H1 (cell line): ENCODE measurements at regions not wholly inside any gene's neighbourhood (a gene's known extent, or its start where the extent isn't known, plus 50 kb on each side); places are given as distances from the start of the nearest gene placed in this dataset.

Experiments used
- CTCF ChIA-PET: fragments of 300-600 bp; sonication (Branson Sonifier 250); formaldehyde crosslinking; loops from one replicate; lab custom pipeline; 2021; ENCODE audit not compliant: partially characterized antibody; lab: Charles Lee
- POLR2A ChIA-PET: fragments of 300-600 bp; sonication (Branson Sonifier 250); formaldehyde crosslinking; loops from one replicate; lab custom pipeline; 2021; ENCODE audit warnings: inconsistent platforms; ENCODE audit not compliant: partially characterized antibody; lab: Charles Lee
- DNase-seq, 2 experiments: peaks; one replicate each; pipeline versions ENCODE4 v3.0.0 to v3.0.0-alpha.2; 2010 to 2022; ENCODE audit warnings: low spot score in 2 of 2, low read depth in 1 of 2, mixed read lengths in 1 of 2
- FAIRE-seq: peaks from 2 replicates; lab custom pipeline; 2011; peaks lifted over from hg19 to GRCh38; lab: Jason Lieb, UNC
- H2AFZ ChIP-seq: 2 replicates; pipeline ENCODE4 v1.8.1; 2012; ENCODE audit warnings: low read length, inconsistent platforms
- H2AK5ac ChIP-seq: 2 replicates; pipeline ENCODE4 v1.6.1; 2013; ENCODE audit warnings: low read depth, low read length
- H2BK120ac ChIP-seq: replicated peaks from 2 replicates; pipeline ENCODE3; 2013; ENCODE audit warnings: low read depth, low read length, inconsistent platforms
- H2BK12ac ChIP-seq: 2 replicates; pipeline ENCODE4 v1.6.1; 2013; ENCODE audit warnings: low read depth, low read length
- H2BK15ac ChIP-seq: 2 replicates; pipeline ENCODE4 v1.6.1; 2013; ENCODE audit warnings: low read length
- H2BK20ac ChIP-seq: 2 replicates; pipeline ENCODE4 v1.6.1; 2013; ENCODE audit warnings: low read length
- H2BK5ac ChIP-seq: 2 replicates; pipeline ENCODE4 v1.6.1; 2013; ENCODE audit warnings: low read depth, low read length
- H3K14ac ChIP-seq: 2 replicates; pipeline ENCODE4 v1.6.1; 2013; ENCODE audit warnings: inconsistent platforms; ENCODE audit not compliant: insufficient read length
- H3K18ac ChIP-seq: 2 replicates; pipeline ENCODE4 v1.6.1; 2013; ENCODE audit warnings: low read length; ENCODE audit errors: extremely low read depth
- H3K23ac ChIP-seq: 2 replicates; pipeline ENCODE4 v1.6.1; 2013; ENCODE audit warnings: inconsistent platforms; ENCODE audit not compliant: insufficient read length
- H3K23me2 ChIP-seq: 2 replicates; pipeline ENCODE4 v1.6.1; 2013; ENCODE audit warnings: low read depth, low read length
- H3K27ac ChIP-seq: 2 replicates; pipeline ENCODE4 v1.6.1; 2011; ENCODE audit warnings: low read depth, low read length, inconsistent platforms
- H3K27me3 ChIP-seq, 4 experiments: replicated peaks in 1 of 4; 1 replicate in 1 of 4; 2 replicates in 3 of 4; pipeline versions ENCODE4 v1.6.1 to v1.8.1; 2011 to 2013; ENCODE audit warnings: low read length in 3 of 4, mild to moderate bottlenecking in 3 of 4, inconsistent platforms in 2 of 4, mixed read lengths in 2 of 4, moderate library complexity in 1 of 4; ENCODE audit not compliant: control insufficient read depth in 3 of 4, insufficient read depth in 3 of 4; ENCODE audit errors: extremely low read depth in 1 of 4
- H3K36me3 ChIP-seq, 4 experiments: 2 replicates each; pipeline versions ENCODE4 v1.6.1 to v1.8.1; 2011 to 2013; ENCODE audit warnings: mild to moderate bottlenecking in 4 of 4, low read length in 3 of 4, moderate library complexity in 2 of 4, control low read depth in 1 of 4, inconsistent platforms in 1 of 4; ENCODE audit not compliant: insufficient read depth in 4 of 4, control insufficient read depth in 2 of 4
- H3K4ac ChIP-seq: replicated peaks from 2 replicates; pipeline ENCODE3; 2013; ENCODE audit warnings: low read length, low read depth, mixed read lengths, inconsistent platforms; ENCODE audit not compliant: insufficient read length
- H3K4me1 ChIP-seq, 4 experiments: replicated peaks in 1 of 4; 1 replicate in 1 of 4; 2 replicates in 3 of 4; pipeline versions ENCODE4 v1.6.1 to v1.8.1; 2011 to 2013; ENCODE audit warnings: low read length in 3 of 4, inconsistent platforms in 2 of 4, mixed read lengths in 1 of 4; ENCODE audit not compliant: insufficient read depth in 4 of 4, control insufficient read depth in 3 of 4
- H3K4me2 ChIP-seq, 2 experiments: 2 replicates each; pipeline versions ENCODE4 v1.6.1 to v1.8.1; 2011 to 2013; ENCODE audit warnings: low read depth in 2 of 2, low read length in 2 of 2, control low read depth in 1 of 2, inconsistent platforms in 1 of 2, mild to moderate bottlenecking in 1 of 2; ENCODE audit not compliant: insufficient read depth in 1 of 2
- H3K4me3 ChIP-seq, 4 experiments: fragments of 200-600, 300-600 bp in 1 of 4; sonication (generic), shearing (Covaris generic), sonication (Bioruptor Twin) in 1 of 4; 2 replicates each; pipeline versions ENCODE4 v1.5.1 to v1.8.1; 2011 to 2016; ENCODE audit warnings: low read length in 4 of 4, low read depth in 3 of 4, control low read depth in 2 of 4, inconsistent platforms in 2 of 4, mild to moderate bottlenecking in 2 of 4, mixed read lengths in 1 of 4, moderate library complexity in 1 of 4; ENCODE audit not compliant: insufficient read depth in 2 of 4; ENCODE audit errors: extremely low read depth in 1 of 4
- H3K56ac ChIP-seq: replicated peaks from 2 replicates; pipeline ENCODE3; 2013; ENCODE audit warnings: low read depth, mild to moderate bottlenecking, mixed read lengths, low read length, inconsistent platforms; ENCODE audit not compliant: insufficient read length
- H3K79me1 ChIP-seq: 2 replicates; pipeline ENCODE4 v1.6.1; 2013; ENCODE audit warnings: low read depth, low read length, control low read depth
- H3K79me2 ChIP-seq, 2 experiments: 2 replicates each; pipeline versions ENCODE4 v1.6.1 to v1.8.1; 2012 to 2013; ENCODE audit warnings: low read length in 2 of 2, mild to moderate bottlenecking in 2 of 2, inconsistent platforms in 1 of 2; ENCODE audit not compliant: insufficient read depth in 2 of 2, control insufficient read depth in 1 of 2
- H3K9ac ChIP-seq, 4 experiments: replicated peaks in 1 of 4; 1 replicate in 1 of 4; 2 replicates in 3 of 4; pipeline versions ENCODE4 v1.6.1 to v1.8.1; 2011 to 2013; ENCODE audit warnings: low read depth in 3 of 4, low read length in 3 of 4, control low read depth in 2 of 4, mild to moderate bottlenecking in 2 of 4, moderate library complexity in 2 of 4, inconsistent platforms in 1 of 4; ENCODE audit errors: extremely low read depth in 1 of 4
- H3K9me3 ChIP-seq, 2 experiments: 2 replicates each; pipeline versions ENCODE4 v1.6.1 to v1.8.1; 2012 to 2013; ENCODE audit warnings: mild to moderate bottlenecking in 2 of 2, moderate library complexity in 2 of 2, control low read depth in 1 of 2, inconsistent platforms in 1 of 2, low read depth in 1 of 2, low read length in 1 of 2, mixed read lengths in 1 of 2; ENCODE audit not compliant: insufficient read depth in 2 of 2
- H4K20me1 ChIP-seq, 2 experiments: replicated peaks in 1 of 2; 2 replicates each; pipeline versions ENCODE3 to v1.8.1; 2011 to 2013; ENCODE audit warnings: inconsistent platforms in 2 of 2, low read length in 2 of 2, mild to moderate bottlenecking in 1 of 2; ENCODE audit not compliant: insufficient read depth in 2 of 2, control insufficient read depth in 1 of 2
- H4K5ac ChIP-seq: 2 replicates; pipeline ENCODE4 v1.6.1; 2013; ENCODE audit warnings: low read length, low read depth, mixed read lengths, inconsistent platforms; ENCODE audit not compliant: insufficient read length
- H4K8ac ChIP-seq: 2 replicates; pipeline ENCODE4 v1.8.0; 2013; ENCODE audit warnings: mild to moderate bottlenecking, moderate library complexity, low read length, inconsistent platforms; ENCODE audit not compliant: insufficient read depth; ENCODE audit errors: extremely low read depth
- H4K91ac ChIP-seq: replicated peaks from 2 replicates; pipeline ENCODE3; 2013; ENCODE audit warnings: low read length, mixed read lengths, inconsistent platforms; ENCODE audit not compliant: insufficient read length
- CHD2 ChIP-seq: IDR thresholded peaks from 2 replicates; pipeline ENCODE4 v1.6.1; 2012; ENCODE audit warnings: low read length, improper control_type of control experiment
- CTBP2 ChIP-seq: IDR thresholded peaks from 2 replicates; pipeline ENCODE4 v1.7.0; 2011; ENCODE audit warnings: borderline replicate concordance, mild to moderate bottlenecking, moderate library complexity, mixed read lengths, low read length; ENCODE audit not compliant: insufficient read depth, insufficient read length
- HDAC6 ChIP-seq: IDR thresholded peaks from one replicate; pipeline ENCODE4 v1.7.1; 2012; ENCODE audit warnings: low read depth, mild to moderate bottlenecking, inconsistent platforms, low read length, moderate library complexity
- POLR2A ChIP-seq, 2 experiments: IDR thresholded peaks; 1 replicate in 1 of 2; 2 replicates in 1 of 2; pipeline ENCODE4 v1.6.1; 2011; ENCODE audit warnings: low read depth in 2 of 2, low read length in 2 of 2, mild to moderate bottlenecking in 2 of 2; ENCODE audit errors: control extremely low read depth in 1 of 2
- TCF12 ChIP-seq: IDR thresholded peaks from 2 replicates; pipeline ENCODE4 v1.6.1; 2011; ENCODE audit warnings: low read depth, mild to moderate bottlenecking, low read length
- WGBS, 2 experiments: shearing (Covaris generic) in 1 of 2; methylation state at CpG; one replicate each; pipeline versions ENCODE4 v1.1.6 to v1.1.7; 2013 to 2015; ENCODE audit warnings: low lambda C conversion rate in 2 of 2, mixed read lengths in 2 of 2, inconsistent platforms in 1 of 2, low coverage in 1 of 2, missing lambda C conversion rate in 1 of 2; ENCODE audit not compliant: insufficient replicate concordance in 2 of 2, insufficient coverage in 1 of 2, insufficient read length in 1 of 2; ENCODE audit errors: extremely low coverage in 1 of 2, missing lambda C conversion rate in 1 of 2; 5-methylcytosine and 5-hydroxymethylcytosine counted together
- TF ChIP-seq, protein P1 (sequence below): IDR thresholded peaks from 2 replicates; pipeline ENCODE4 v1.6.1; 2011; ENCODE audit warnings: low read length, improper control_type of control experiment

DNA sequence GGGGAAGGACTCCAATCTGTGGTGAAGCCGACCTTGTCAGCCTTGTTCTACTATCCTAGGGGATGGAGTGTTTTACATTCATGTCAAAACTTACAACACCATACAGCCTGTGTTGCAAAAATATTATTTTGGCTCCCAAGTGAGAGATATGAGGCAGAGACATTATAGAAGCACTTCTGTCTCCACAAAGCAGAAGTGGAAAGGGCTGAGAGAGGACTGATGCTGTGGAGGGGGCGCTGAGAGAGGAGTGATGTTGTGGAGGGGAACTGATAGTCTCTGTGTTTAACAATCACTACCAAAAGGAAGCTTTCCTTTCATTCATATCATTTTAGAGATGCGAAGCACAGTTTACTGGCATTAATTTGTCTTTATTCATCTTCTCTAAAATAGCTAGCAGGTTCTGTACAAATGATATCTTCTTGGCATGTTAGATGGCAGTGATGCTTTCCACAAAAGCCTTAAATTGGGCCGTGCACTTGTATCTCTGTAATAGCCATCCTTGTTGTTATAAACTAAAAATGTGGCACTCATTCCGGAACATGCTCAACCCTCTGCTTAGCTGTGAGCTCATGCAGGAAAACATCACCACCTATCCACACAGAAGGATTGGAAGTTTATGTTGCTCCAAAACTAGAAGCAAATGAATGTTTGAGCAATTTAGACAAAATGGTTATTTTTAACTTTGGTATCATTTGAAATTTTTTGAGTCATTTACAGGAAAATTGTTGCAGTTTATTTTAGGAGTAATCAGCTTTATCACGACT is 134.6 kb upstream of the TP63 start:
- Histone ChIP-seq H3K9me3 (no peaks in the 10 kb centered on the region), H4K91ac (no peak overlapping the region), H2BK15ac (no peak overlapping the region), H4K5ac (no peak overlapping the region), H3K23me2 (no peaks in the 10 kb centered on the region), H3K4me3 (no peak overlapping the region), H3K23ac (no peak overlapping the region), H3K4me2 (no peak overlapping the region), H3K14ac (no peak overlapping the region), H3K36me3 (no peaks in the 10 kb centered on the region), H2AFZ (no peak overlapping the region), H3K27me3 (no peaks in the 10 kb centered on the region), H3K18ac (no peak overlapping the region), H3K4ac (no peak overlapping the region), H4K8ac (no peak overlapping the region), H2AK5ac (no peak overlapping the region), H3K79me1 (no peaks in the 10 kb centered on the region), H3K56ac (no peak overlapping the region), H2BK5ac (no peak overlapping the region), H2BK120ac (no peak overlapping the region), H2BK12ac (no peak overlapping the region), H3K4me1 (no peaks in the 10 kb centered on the region), H2BK20ac (no peak overlapping the region), H3K27ac (no peak overlapping the region), H3K79me2 (no peaks in the 10 kb centered on the region), H4K20me1 (no peaks in the 10 kb centered on the region), H3K9ac (no peak overlapping the region)
- WGBS, 2 experiments: 82% methylated on average over 6 of the region's 6 CpGs; no CpG with 5 or more reads in 1 of the 2 experiments
- no peak for FAIRE-seq
- no peak for DNase-seq
- ChIA-PET POLR2A (no interaction called here), CTCF (interaction anchor here (0.6 to 1.5 kb wide), 3 partner anchors 11 to 399 kb away, joined by 3 to 4 read pairs (median 4); no protein-coding TSS in a partner anchor)
- TF ChIP-seq HDAC6 (no peak), TCF12 (no peak), CHD2 (no peak), POLR2A (IDR thresholded peaks at IDR 0.05; ENCODE audit: control extremely low read depth in 1 of 2, low read depth in 2 of 2, low read length in 2 of 2) (no peak), CTBP2 (no peak)
- TF ChIP-seq, protein P1, sequence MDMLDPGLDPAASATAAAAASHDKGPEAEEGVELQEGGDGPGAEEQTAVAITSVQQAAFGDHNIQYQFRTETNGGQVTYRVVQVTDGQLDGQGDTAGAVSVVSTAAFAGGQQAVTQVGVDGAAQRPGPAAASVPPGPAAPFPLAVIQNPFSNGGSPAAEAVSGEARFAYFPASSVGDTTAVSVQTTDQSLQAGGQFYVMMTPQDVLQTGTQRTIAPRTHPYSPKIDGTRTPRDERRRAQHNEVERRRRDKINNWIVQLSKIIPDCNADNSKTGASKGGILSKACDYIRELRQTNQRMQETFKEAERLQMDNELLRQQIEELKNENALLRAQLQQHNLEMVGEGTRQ: no peak
